Activated CD8-positive, alpha-beta memory T cell treated with anti-CD3 and anti-CD28 coated beads, Interleukin-2, amount 10 ng/mL, durations not matched to agents 7 days and 5 days (primary cell): ENCODE measurements at regions not wholly inside any gene's neighbourhood (a gene's known extent, or its start where the extent isn't known, plus 50 kb on each side); places are given as distances from the start of the nearest gene placed in this dataset.
"Not testable (repeated sequence)": the region's sequence is repeated elsewhere in the genome, so short reads cannot be mapped to it uniquely, and the experiment has no call there.

ENCODE experiments used
- ATAC-seq: fragments of 150-1000 bp; cut with Tn5 transposase; one replicate; pipeline ENCODE4 v1.10.0; 2021; ENCODE audit warnings: moderate library complexity
- CTCF ChIA-PET: fragments of 350-600 bp; sonication (Branson Sonifier 250); formaldehyde crosslinking; loops from one replicate; lab custom pipeline; 2021; ENCODE audit warnings: antibody characterized with exemption; lab: Charles Lee
- DNase-seq: peaks from one replicate; pipeline ENCODE4 v3.0.0-alpha.2; 2020
- H3K27ac Mint-ChIP-seq: one replicate; pipeline ENCODE4 v1.8.0; 2021; ENCODE audit warnings: mild to moderate bottlenecking, mixed read lengths
- H3K27me3 Mint-ChIP-seq: one replicate; pipeline ENCODE4 v1.8.0; 2021; ENCODE audit warnings: mixed read lengths
- H3K36me3 Mint-ChIP-seq: one replicate; pipeline ENCODE4 v1.8.0; 2021; ENCODE audit warnings: mild to moderate bottlenecking, mixed read lengths
- H3K4me1 Mint-ChIP-seq: one replicate; pipeline ENCODE4 v1.8.0; 2021; ENCODE audit warnings: mixed read lengths
- H3K4me3 Mint-ChIP-seq: one replicate; pipeline ENCODE4 v1.8.0; 2021; ENCODE audit warnings: mild to moderate bottlenecking, moderate library complexity, mixed read lengths
- H3K9me3 Mint-ChIP-seq: one replicate; pipeline ENCODE4 v1.8.0; 2022; ENCODE audit warnings: low read depth, mixed read lengths

DNA sequence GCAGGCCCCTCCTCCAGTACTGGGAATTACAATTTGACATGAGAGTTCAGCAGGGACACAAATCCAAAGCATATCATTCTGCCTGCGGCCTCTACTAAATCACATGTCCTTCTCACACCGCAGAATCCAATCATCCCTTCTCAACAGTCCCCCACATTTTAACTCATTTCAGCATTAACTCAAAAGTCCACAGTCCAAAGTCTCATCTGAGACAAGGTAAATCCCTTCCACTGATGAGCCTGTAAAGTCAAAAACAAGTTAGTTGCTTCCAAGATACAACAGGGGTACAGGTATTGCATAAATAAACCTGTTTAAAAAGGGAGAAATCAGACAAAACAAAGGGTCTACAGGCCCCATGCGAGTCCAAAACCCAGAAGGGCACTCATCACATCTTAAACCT lies 64.0 kb downstream of the EBNA1BP2 start:
- peaks cover 8% of the 10 kb centered on the region for H3K27me3 Mint-ChIP-seq
- no peak overlapping the region for H3K27ac Mint-ChIP-seq
- peaks cover 15% of the 10 kb centered on the region for H3K9me3 Mint-ChIP-seq
- CTCF ChIA-PET = no interaction called here
- H3K36me3 Mint-ChIP-seq = no peaks in the 10 kb centered on the region
- no peak overlapping the region for H3K4me3 Mint-ChIP-seq
- DNase-seq = no peak
- no peaks in the 10 kb centered on the region for H3K4me1 Mint-ChIP-seq
- no peak for ATAC-seq

DNA sequence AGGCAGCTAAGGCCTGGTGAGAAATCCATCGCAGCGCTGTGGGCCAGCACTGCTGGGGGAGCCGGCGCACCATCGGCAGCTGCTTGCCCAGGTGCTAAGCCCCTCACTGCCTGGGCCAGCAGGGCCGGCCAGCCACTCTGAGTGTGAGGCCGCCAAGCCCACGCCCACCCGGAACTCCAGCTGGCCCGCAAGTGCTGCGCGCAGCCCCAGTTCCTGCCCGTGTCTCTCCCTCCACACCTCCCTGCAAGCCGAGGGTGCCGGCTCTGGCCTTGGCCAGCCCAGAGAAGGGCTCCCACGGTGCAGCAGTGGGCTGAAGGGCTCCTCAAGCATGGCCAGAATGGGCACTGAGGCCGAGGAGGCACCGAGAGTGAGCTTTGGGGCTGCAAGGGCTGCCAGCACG lies 64.4 kb downstream of the EBNA1BP2 start:
- Mint-ChIP-seq H3K9me3 (peaks cover 15% of the 10 kb centered on the region), H3K4me3 (no peak overlapping the region), H3K4me1 (no peaks in the 10 kb centered on the region), H3K27me3 (peaks cover 6% of the 10 kb centered on the region), H3K36me3 (no peaks in the 10 kb centered on the region), H3K27ac (no peak overlapping the region)
- ATAC-seq = no peak
- CTCF ChIA-PET = no interaction called here
- no peak for DNase-seq

DNA sequence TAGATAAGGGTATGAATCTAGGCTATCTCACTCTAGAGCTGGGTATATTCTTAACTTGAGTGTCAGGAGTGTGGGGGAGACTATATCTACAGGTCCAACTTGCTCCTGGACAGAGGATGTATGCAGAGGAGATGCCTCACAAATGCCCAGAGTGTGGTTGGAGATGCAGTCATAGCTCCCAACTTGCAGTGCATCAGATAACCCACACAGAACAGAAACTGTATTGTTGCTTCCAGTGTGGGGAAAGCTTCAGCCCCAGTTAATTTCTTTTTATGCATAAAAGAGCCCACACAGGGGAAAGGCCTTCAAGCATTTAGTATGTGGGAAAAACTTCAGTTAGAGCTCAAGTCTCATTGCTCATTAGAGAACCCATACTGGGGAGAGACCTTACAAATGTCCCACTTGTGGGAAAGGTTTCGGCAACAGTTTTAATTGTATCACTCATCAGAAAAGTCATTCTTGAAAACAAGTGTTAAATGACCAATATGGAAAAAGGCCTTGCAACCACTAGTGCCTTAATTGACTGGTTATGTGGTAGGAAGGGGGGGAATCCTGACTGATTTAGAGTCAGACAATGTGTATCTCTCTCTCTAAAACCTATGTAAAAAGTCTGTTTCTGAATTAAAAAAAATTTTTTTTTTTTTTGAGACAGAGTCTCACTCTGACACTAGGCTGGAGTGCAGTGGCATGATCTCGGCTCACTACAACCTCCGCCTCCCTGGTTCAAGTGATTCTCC lies 67.9 kb downstream of the EBNA1BP2 start:
- DNase-seq (no peak), ATAC-seq (no peak)
- H3K36me3 Mint-ChIP-seq = no peaks in the 10 kb centered on the region
- CTCF ChIA-PET = interaction anchor here (0.5 kb wide), 1 partner anchor 249 kb away, joined by 3 read pairs; no protein-coding TSS in a partner anchor
- no peak overlapping the region for H3K27ac Mint-ChIP-seq
- no peak overlapping the region for H3K4me3 Mint-ChIP-seq
- H3K27me3 Mint-ChIP-seq = no peaks in the 10 kb centered on the region
- H3K4me1 Mint-ChIP-seq = no peaks in the 10 kb centered on the region
- peaks cover 7% of the 10 kb centered on the region for H3K9me3 Mint-ChIP-seq

GRCh38 chr1:43101061-43101460 lies 71.0 kb downstream of the EBNA1BP2 start:
- Mint-ChIP-seq H3K36me3 (no peaks in the 10 kb centered on the region), H3K9me3 (peaks cover 4% of the 10 kb centered on the region), H3K27me3 (peaks cover 8% of the 10 kb centered on the region), H3K27ac (no peak overlapping the region), H3K4me1 (no peaks in the 10 kb centered on the region), H3K4me3 (no peak overlapping the region)
- ATAC-seq = no peak
- DNase-seq = no peak
- CTCF ChIA-PET = interaction anchor here (1.5 kb wide), 1 partner anchor 188 kb away, joined by 3 read pairs; no protein-coding TSS in a partner anchor

DNA sequence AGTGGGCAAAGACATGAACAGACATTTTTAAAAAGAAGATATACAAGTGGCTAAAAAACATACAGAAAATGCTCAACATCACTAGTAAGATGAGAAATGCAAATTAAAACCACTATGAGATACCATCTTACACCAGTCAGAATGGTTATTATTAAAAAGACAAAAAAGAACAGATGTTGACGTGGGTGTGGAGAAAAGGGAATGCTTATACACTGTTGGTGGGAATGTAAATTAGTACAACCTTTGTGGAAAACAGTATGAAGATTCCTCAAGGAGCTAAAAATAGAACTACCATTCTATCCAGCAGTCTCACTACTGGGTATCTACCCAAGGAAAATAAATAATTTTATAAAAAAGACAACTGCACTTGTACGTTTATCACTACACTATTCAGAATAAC lies 73.9 kb downstream of the EBNA1BP2 start:
- no peak for ATAC-seq
- H3K27ac Mint-ChIP-seq = no peak overlapping the region

GRCh38 chr1:43096528-43096927 lies 75.6 kb downstream of the EBNA1BP2 start:
- H3K36me3 Mint-ChIP-seq, DNase-seq, ATAC-seq, CTCF ChIA-PET, H3K27ac Mint-ChIP-seq, H3K4me3 Mint-ChIP-seq, H3K9me3 Mint-ChIP-seq, H3K4me1 Mint-ChIP-seq: not testable (repeated sequence)
- peaks cover 23% of the 10 kb centered on the region for H3K27me3 Mint-ChIP-seq

More for the DNA sequence above, 73.9 kb downstream of the EBNA1BP2 start:
- Mint-ChIP-seq H3K4me1 (no peaks in the 10 kb centered on the region), H3K9me3 (peaks cover 2% of the 10 kb centered on the region), H3K36me3 (no peaks in the 10 kb centered on the region), H3K4me3 (no peak overlapping the region), H3K27me3 (peaks cover 22% of the 10 kb centered on the region)
- CTCF ChIA-PET = no interaction called here
- no peak for DNase-seq

- ATAC-seq, H3K9me3 Mint-ChIP-seq, H3K27ac Mint-ChIP-seq, H3K4me1 Mint-ChIP-seq, H3K4me3 Mint-ChIP-seq, H3K36me3 Mint-ChIP-seq, DNase-seq: not testable (repeated sequence)
- CTCF ChIA-PET = interaction anchor here (0.9 to 1.1 kb wide), 2 partner anchors 17 to 178 kb away, joined by 3 read pairs; no protein-coding TSS in a partner anchor
- peaks cover 25% of the 10 kb centered on the region for H3K27me3 Mint-ChIP-seq
Measured at GRCh38 chr1:43090812-43091211, 81.3 kb downstream of the EBNA1BP2 start.

DNA sequence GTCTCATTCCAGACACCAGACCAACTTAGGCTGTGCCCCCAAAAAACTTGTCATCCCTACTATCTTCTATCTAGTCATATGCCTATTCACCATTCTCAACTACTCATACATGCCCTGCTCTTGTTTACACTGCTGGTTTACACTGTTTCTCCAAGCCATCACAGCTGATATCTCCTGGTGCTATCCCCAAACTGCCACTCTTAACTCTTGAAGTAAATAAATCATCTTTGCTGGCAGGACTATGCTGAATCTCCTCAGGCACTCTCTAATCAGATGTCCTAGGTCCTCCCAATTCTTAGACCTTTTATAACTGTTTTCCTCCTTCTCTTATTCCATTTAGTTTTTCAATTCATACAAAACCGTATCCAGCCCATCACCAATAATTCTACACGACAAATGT lies 81.9 kb downstream of the EBNA1BP2 start:
- H3K4me3 Mint-ChIP-seq, H3K4me1 Mint-ChIP-seq, H3K9me3 Mint-ChIP-seq, H3K27ac Mint-ChIP-seq, DNase-seq, H3K36me3 Mint-ChIP-seq, CTCF ChIA-PET, ATAC-seq: not testable (repeated sequence)
- peaks cover 21% of the 10 kb centered on the region for H3K27me3 Mint-ChIP-seq

DNA sequence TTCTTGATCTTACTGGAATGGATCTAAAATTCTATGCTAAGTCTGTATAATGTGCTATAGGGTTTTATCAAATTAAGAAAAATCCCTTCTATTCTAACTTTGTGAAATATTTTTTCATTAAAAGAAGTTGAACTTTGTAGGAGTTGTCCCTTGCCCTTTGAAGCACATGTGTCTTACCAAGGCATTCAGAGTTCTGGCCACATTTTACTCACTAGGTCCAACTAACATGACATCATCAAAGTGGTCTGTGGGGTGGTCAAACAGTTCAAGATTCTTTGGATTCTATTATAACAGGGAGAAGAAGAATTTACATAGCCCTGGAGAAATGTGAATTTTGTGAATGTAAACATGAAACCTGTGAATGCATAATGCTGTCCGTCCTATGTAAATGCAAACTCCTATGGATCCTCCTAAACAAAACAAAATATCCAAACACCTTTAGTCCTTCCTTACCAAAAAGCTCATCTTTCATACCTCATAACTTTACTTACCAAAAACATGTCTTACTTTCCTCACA lies 88.7 kb downstream of the EBNA1BP2 start:
- H3K27ac Mint-ChIP-seq = no peak overlapping the region
- CTCF ChIA-PET = interaction anchor here (1.8 kb wide), 1 partner anchor 10 kb away, joined by 8 read pairs; no protein-coding TSS in a partner anchor
- peaks cover 18% of the 10 kb centered on the region for H3K27me3 Mint-ChIP-seq
- H3K9me3 Mint-ChIP-seq = no peaks in the 10 kb centered on the region
- ATAC-seq = no peak
- H3K36me3 Mint-ChIP-seq = no peaks in the 10 kb centered on the region
- H3K4me1 Mint-ChIP-seq = no peaks in the 10 kb centered on the region
- DNase-seq = no peak
- H3K4me3 Mint-ChIP-seq = no peak overlapping the region

GRCh38 chr1:43082740-43083139 lies 89.3 kb downstream of the EBNA1BP2 start:
- Mint-ChIP-seq H3K27me3 (peaks cover 12% of the 10 kb centered on the region), H3K36me3 (no peaks in the 10 kb centered on the region), H3K27ac (no peak overlapping the region), H3K9me3 (no peaks in the 10 kb centered on the region), H3K4me3 (no peak overlapping the region), H3K4me1 (no peaks in the 10 kb centered on the region)
- CTCF ChIA-PET = interaction anchor here (1.6 kb wide), 1 partner anchor 9 kb away, joined by 6 read pairs; no protein-coding TSS in a partner anchor
- no peak for ATAC-seq
- DNase-seq = no peak

DNA sequence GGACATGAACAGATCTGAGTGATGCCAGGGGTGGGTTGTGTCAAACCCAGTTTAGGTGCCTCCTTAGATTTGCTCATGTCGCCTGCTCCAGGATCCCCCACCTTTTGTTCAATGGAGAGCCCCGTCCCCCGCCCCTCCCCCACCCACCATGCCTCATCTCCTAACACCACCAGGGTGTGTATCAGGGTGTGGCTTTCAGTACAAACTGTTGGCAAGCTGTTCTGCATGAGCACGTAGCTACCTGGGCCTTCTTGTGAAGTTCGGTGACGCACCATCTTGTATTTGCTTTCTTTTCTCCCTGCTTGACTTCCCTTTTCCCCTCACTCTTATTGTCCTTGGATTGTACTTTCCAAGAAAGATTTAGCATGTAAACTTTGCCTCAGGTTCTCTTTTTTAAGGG lies 94.8 kb downstream of the EBNA1BP2 start:
- H3K36me3 Mint-ChIP-seq = no peaks in the 10 kb centered on the region
- DNase-seq (no peak), ATAC-seq (no peak)
- no peak overlapping the region for H3K27ac Mint-ChIP-seq
- no peaks in the 10 kb centered on the region for H3K27me3 Mint-ChIP-seq
- CTCF ChIA-PET = interaction anchor here (6.1 to 9.3 kb wide), 2 partner anchors 162 to 299 kb away, joined by 67 to 275 read pairs; no protein-coding TSS in a partner anchor
- H3K4me1 Mint-ChIP-seq = peaks cover 4% of the 10 kb centered on the region
- H3K4me3 Mint-ChIP-seq = no peak overlapping the region
- H3K9me3 Mint-ChIP-seq = no peaks in the 10 kb centered on the region

DNA sequence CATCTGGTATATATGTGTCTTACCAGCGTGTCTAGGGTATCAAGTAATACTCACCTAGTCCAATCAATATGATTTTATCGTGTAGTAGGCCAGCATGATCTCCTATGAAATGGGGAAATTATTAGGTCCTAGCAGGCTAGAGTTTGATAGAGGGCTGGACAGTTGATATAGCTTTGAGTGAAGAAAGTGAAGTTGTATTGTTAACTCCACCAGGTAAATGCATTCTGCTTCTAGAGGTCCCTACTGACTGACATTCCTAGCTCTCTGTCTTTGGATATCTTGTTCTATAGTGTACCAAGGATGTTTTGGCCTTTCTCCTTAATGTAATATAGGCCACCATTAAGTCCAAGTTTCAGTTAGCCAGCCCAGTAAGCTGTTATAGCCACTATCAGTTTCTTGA lies 97.4 kb downstream of the EBNA1BP2 start:
- no peak for DNase-seq
- CTCF ChIA-PET = interaction anchor here (0.7 to 9.3 kb wide), 12 partner anchors 10 to 497 kb away, joined by 3 to 275 read pairs (median 11); partner anchors contain the start of genes C1orf50 and P3H1
- H3K36me3 Mint-ChIP-seq = no peaks in the 10 kb centered on the region
- no peak for ATAC-seq
- no peak overlapping the region for H3K27ac Mint-ChIP-seq
- peaks cover 4% of the 10 kb centered on the region for H3K4me1 Mint-ChIP-seq
- no peak overlapping the region for H3K4me3 Mint-ChIP-seq
- H3K27me3 Mint-ChIP-seq = no peaks in the 10 kb centered on the region
- no peaks in the 10 kb centered on the region for H3K9me3 Mint-ChIP-seq

DNA sequence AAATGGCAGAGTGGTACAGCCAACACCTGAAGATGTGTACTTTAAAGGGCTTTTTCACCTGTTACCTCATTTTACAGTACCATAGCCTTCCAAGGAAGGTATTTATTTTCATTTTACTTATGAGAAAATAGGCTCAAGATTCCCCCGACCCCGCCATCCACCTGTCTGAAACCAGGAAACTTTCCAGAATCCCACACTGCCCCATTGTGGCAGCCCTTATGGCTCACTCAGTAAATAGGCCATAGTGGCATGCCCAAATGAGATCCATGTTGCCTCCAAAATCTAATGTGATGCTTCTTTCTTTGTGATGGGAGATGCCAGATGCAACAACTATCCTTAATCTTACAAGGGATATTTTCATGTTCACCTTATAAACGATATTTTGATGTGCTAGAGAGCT lies 97.8 kb downstream of the EBNA1BP2 start:
- Mint-ChIP-seq H3K27me3 (no peaks in the 10 kb centered on the region), H3K36me3 (no peaks in the 10 kb centered on the region), H3K9me3 (no peaks in the 10 kb centered on the region), H3K4me3 (no peak overlapping the region), H3K4me1 (peaks cover 4% of the 10 kb centered on the region), H3K27ac (no peak overlapping the region)
- ATAC-seq = no peak
- CTCF ChIA-PET = interaction anchor here (0.7 to 9.3 kb wide), 49 partner anchors 8 to 625 kb away, joined by 3 to 275 read pairs (median 5); partner anchors contain the start of genes C1orf50, P3H1 and ZNF691
- DNase-seq = no peak
